ENCODE measurements at regions not wholly inside any gene's neighbourhood (a gene's known extent, or its start where the extent isn't known, plus 50 kb on each side); places are given as distances from the start of the nearest gene placed in this dataset.

- TF ChIP-seq CTCF (IDR thresholded peaks at IDR 0.05; ENCODE audit: low read depth, low read length, poor library complexity, severe bottlenecking): no peak
- no peak for TF ChIP-seq EZH2phosphoT487 (IDR thresholded peaks at IDR 0.05; ENCODE audit: borderline replicate concordance, low read length)
Observed at GRCh38 chr6:84464471-84464870, 237.0 kb upstream of the CEP162 start.
